Panc1 (cell line): ENCODE measurements at regions not wholly inside any gene's neighbourhood (a gene's known extent, or its start where the extent isn't known, plus 50 kb on each side); places are given as distances from the start of the nearest gene placed in this dataset.

Experiments
- ATAC-seq: fragments of 200-7000 bp; cut with Tn5 transposase; 2 replicates; pipeline ENCODE4 v1.9.1; 2020; ENCODE audit warnings: mild to moderate bottlenecking, moderate library complexity
- BruUV-seq: library from RNA; stranded (reverse); fragments of 400-500 nt; replicated peaks from 2 replicates; lab custom pipeline; 2021; lab: Mats Ljungman, UMichigan
- CTCF ChIA-PET: fragments of 300-600 bp; sonication (Branson Sonifier 250); formaldehyde crosslinking; loops from one replicate; lab custom pipeline; 2022; ENCODE audit warnings: antibody characterized with exemption; lab: Charles Lee
- POLR2A ChIA-PET: fragments of 300-600 bp; sonication (Branson Sonifier 250); formaldehyde crosslinking; loops from one replicate; lab custom pipeline; 2022; ENCODE audit warnings: antibody characterized with exemption; lab: Charles Lee
- DNase-seq: peaks from one replicate; pipeline ENCODE4 v3.0.0-alpha.2; 2010; ENCODE audit warnings: low read depth, low spot score
- H3K27ac ChIP-seq: 2 replicates; pipeline ENCODE4 v1.5.1; 2011; ENCODE audit warnings: mild to moderate bottlenecking, low read length, inconsistent platforms
- H3K27me3 ChIP-seq: fragments of 200-500 bp; sonication (Bioruptor generic); 2 replicates; pipeline ENCODE4 v1.6.0; 2014; ENCODE audit warnings: low read length, inconsistent platforms; ENCODE audit not compliant: control insufficient read depth, insufficient read depth
- H3K36me3 ChIP-seq: fragments of 200-500 bp; sonication (Bioruptor generic); 2 replicates; pipeline ENCODE4 v1.5.1; 2014; ENCODE audit warnings: inconsistent platforms, mild to moderate bottlenecking, low read length, moderate library complexity; ENCODE audit not compliant: control insufficient read depth, insufficient read depth
- H3K4me1 ChIP-seq: 2 replicates; pipeline ENCODE4 v1.5.1; 2011; ENCODE audit warnings: inconsistent platforms, mild to moderate bottlenecking, low read length, moderate library complexity; ENCODE audit not compliant: control insufficient read depth, insufficient read depth
- H3K4me3 ChIP-seq, 2 experiments: 2 replicates each; pipeline ENCODE4 v1.5.1; 2011 to 2012; ENCODE audit warnings: low read depth in 2 of 2, low read length in 2 of 2, mild to moderate bottlenecking in 2 of 2, inconsistent platforms in 1 of 2, moderate library complexity in 1 of 2
- H3K9me3 ChIP-seq: fragments of 200-500 bp; sonication (Bioruptor generic); 2 replicates; pipeline ENCODE4 v1.5.1; 2014; ENCODE audit warnings: low read depth, mild to moderate bottlenecking, inconsistent platforms, low read length, moderate library complexity; ENCODE audit not compliant: control insufficient read depth, insufficient read depth
- POLR2AphosphoS5 ChIP-seq: IDR thresholded peaks from 2 replicates; pipeline ENCODE4 v1.6.1; 2012; ENCODE audit warnings: mild to moderate bottlenecking, low read depth, low read length, moderate library complexity
- SIN3A ChIP-seq: IDR thresholded peaks from 2 replicates; pipeline ENCODE4 v1.6.1; 2012; ENCODE audit warnings: low read depth, mild to moderate bottlenecking, low read length, moderate library complexity, borderline replicate concordance; ENCODE audit not compliant: insufficient read depth
- TCF7L2 ChIP-seq: IDR thresholded peaks from 2 replicates; pipeline ENCODE4 v1.6.1; 2011; ENCODE audit warnings: mild to moderate bottlenecking, low read depth, low read length, inconsistent platforms
- in situ Hi-C: cut with HindIII; loops from 2 replicates; pipeline ENCODE4 v1.10.0; 2016; ENCODE audit warnings: low sequenced_read_pairs, low pct_unique_long_range_greater_than_20kb
- intact Hi-C: fragments of 100-400 bp; cut with micrococcal nuclease; formaldehyde crosslinking; loops from one replicate; pipeline ENCODE4 v1.10.0; 2022; ENCODE audit not compliant: unreplicated experiment
- TF ChIP-seq, protein P1 (sequence below), 2 experiments: IDR thresholded peaks; 2 replicates each; pipeline ENCODE4 v1.6.1; 2011 to 2012; ENCODE audit warnings: low read depth in 2 of 2, control low read depth in 1 of 2, low read length in 1 of 2, mild to moderate bottlenecking in 1 of 2, moderate library complexity in 1 of 2; ENCODE audit not compliant: insufficient read depth in 1 of 2
- TF ChIP-seq, protein P2 (sequence below): fragments of 450-650 bp; IDR thresholded peaks from 2 replicates; pipeline ENCODE4 v1.5.1; 2017; ENCODE audit warnings: mild to moderate bottlenecking

DNA sequence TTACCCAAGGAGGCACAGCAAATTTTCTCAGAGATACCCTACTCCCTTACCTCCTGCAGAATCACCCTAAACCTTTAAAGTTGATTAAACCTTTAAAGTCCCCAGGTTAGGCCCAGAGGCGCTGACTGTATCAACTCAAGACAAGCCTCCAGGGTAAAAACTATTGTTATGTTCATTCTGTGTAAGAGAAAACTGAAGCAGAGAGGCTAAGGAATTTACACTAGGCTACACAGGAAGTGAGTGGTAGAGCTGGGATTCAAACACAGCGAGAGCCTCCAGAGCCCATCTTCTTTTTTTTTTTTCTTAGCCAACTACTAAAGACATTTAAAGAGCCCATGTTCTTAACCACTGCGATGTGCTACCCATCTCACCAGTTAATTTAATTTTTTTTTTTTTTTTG, 56.3 kb upstream of the GRK3 start:
- POLR2A ChIA-PET = no interaction called here
- intact Hi-C loops (no loop called here), in situ Hi-C loops (no loop called here)
- H3K4me1 ChIP-seq = no peaks in the 10 kb centered on the region
- H3K4me3 ChIP-seq = no peak overlapping the region
- no peaks in the 10 kb centered on the region for H3K36me3 ChIP-seq
- no peaks in the 10 kb centered on the region for H3K27me3 ChIP-seq
- no peak overlapping the region for H3K27ac ChIP-seq
- no peak for TF ChIP-seq TCF7L2
- TF ChIP-seq, protein P1, sequence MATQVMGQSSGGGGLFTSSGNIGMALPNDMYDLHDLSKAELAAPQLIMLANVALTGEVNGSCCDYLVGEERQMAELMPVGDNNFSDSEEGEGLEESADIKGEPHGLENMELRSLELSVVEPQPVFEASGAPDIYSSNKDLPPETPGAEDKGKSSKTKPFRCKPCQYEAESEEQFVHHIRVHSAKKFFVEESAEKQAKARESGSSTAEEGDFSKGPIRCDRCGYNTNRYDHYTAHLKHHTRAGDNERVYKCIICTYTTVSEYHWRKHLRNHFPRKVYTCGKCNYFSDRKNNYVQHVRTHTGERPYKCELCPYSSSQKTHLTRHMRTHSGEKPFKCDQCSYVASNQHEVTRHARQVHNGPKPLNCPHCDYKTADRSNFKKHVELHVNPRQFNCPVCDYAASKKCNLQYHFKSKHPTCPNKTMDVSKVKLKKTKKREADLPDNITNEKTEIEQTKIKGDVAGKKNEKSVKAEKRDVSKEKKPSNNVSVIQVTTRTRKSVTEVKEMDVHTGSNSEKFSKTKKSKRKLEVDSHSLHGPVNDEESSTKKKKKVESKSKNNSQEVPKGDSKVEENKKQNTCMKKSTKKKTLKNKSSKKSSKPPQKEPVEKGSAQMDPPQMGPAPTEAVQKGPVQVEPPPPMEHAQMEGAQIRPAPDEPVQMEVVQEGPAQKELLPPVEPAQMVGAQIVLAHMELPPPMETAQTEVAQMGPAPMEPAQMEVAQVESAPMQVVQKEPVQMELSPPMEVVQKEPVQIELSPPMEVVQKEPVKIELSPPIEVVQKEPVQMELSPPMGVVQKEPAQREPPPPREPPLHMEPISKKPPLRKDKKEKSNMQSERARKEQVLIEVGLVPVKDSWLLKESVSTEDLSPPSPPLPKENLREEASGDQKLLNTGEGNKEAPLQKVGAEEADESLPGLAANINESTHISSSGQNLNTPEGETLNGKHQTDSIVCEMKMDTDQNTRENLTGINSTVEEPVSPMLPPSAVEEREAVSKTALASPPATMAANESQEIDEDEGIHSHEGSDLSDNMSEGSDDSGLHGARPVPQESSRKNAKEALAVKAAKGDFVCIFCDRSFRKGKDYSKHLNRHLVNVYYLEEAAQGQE (IDR thresholded peaks at IDR 0.05; ENCODE audit: insufficient read depth in 1 of 2, low read depth in 2 of 2, low read length in 1 of 2) = no peak
- TF ChIP-seq POLR2AphosphoS5 = no peak
- no peak for TF ChIP-seq SIN3A
- CTCF ChIA-PET = no interaction called here
- DNase-seq (no peak), ATAC-seq (no peak)
- BruUV-seq = no TSS peak
- H3K9me3 ChIP-seq = no peaks in the 10 kb centered on the region

DNA sequence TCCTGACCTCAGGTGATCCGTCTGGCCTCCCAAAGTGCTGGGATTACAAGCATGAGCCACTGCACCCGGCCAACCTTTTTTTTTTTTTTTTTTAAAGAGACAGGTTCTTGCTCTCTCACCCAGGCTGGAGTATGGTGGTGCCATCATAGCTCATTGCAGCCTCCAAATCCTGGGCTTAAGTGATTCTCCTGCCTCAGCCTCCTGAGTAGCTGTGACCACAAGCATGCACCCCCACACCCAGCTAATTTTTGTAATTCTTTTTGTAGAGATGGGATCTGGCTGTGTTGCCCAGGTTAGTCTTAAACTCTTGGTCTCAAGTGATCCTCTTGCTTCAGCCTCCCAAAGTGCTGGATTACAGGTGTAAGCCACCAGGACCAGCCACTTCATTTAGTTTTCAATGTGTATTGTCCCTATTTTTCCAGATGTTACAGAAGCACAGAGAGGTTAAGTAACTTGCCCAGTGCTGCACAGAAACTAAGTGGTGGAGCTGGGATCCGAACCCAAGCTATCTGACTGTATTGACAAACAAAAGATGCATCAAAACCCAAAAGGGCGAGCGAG, 55.6 kb upstream of the GRK3 start:
- no peak for TF ChIP-seq POLR2AphosphoS5
- TF ChIP-seq, protein P1 (IDR thresholded peaks at IDR 0.05; ENCODE audit: insufficient read depth in 1 of 2, low read depth in 2 of 2, low read length in 1 of 2) = no peak
- TF ChIP-seq SIN3A = no peak
- TF ChIP-seq TCF7L2 = no peak
- TF ChIP-seq, protein P2, sequence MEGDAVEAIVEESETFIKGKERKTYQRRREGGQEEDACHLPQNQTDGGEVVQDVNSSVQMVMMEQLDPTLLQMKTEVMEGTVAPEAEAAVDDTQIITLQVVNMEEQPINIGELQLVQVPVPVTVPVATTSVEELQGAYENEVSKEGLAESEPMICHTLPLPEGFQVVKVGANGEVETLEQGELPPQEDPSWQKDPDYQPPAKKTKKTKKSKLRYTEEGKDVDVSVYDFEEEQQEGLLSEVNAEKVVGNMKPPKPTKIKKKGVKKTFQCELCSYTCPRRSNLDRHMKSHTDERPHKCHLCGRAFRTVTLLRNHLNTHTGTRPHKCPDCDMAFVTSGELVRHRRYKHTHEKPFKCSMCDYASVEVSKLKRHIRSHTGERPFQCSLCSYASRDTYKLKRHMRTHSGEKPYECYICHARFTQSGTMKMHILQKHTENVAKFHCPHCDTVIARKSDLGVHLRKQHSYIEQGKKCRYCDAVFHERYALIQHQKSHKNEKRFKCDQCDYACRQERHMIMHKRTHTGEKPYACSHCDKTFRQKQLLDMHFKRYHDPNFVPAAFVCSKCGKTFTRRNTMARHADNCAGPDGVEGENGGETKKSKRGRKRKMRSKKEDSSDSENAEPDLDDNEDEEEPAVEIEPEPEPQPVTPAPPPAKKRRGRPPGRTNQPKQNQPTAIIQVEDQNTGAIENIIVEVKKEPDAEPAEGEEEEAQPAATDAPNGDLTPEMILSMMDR = no peak
- ATAC-seq (no peak), DNase-seq (no peak)
- no peak overlapping the region for H3K4me3 ChIP-seq
- ChIA-PET CTCF (no interaction called here), POLR2A (no interaction called here)
- no peaks in the 10 kb centered on the region for H3K9me3 ChIP-seq
- no peaks in the 10 kb centered on the region for H3K27me3 ChIP-seq
- no peaks in the 10 kb centered on the region for H3K36me3 ChIP-seq
- intact Hi-C loops (no loop called here), in situ Hi-C loops (no loop called here)
- no peaks in the 10 kb centered on the region for H3K4me1 ChIP-seq
- no peak overlapping the region for H3K27ac ChIP-seq
- BruUV-seq = no TSS peak
